ENCODE measurements at regions not wholly inside any gene's neighbourhood (a gene's known extent, or its start where the extent isn't known, plus 50 kb on each side); places are given as distances from the start of the nearest gene placed in this dataset.

- no peak for ATAC-seq
These were observed 350.5 kb upstream of the THBS1 start for GRCh38 chr15:39230205-39230907.

- ATAC-seq, result no peak
These were observed 350.0 kb upstream of the THBS1 start for GRCh38 chr15:39230908-39231285.

- ATAC-seq, result no peak
These were observed 348.4 kb upstream of the THBS1 start for GRCh38 chr15:39232512-39232911.

- no peak for ATAC-seq
These were observed 345.6 kb upstream of the THBS1 start for GRCh38 chr15:39235084-39235795.

GRCh38 chr15:39236375-39236774 is 344.5 kb upstream of the THBS1 start:
- ATAC-seq, result no peak

GRCh38 chr15:39238443-39238842 is 342.4 kb upstream of the THBS1 start:
- no peak for ATAC-seq

- ATAC-seq, result no peak
These were observed 341.3 kb upstream of the THBS1 start for GRCh38 chr15:39239562-39239961.

GRCh38 chr15:39242345-39242744 is 338.5 kb upstream of the THBS1 start:
- ATAC-seq, result no peak

GRCh38 chr15:39243396-39243795 is 337.5 kb upstream of the THBS1 start:
- no peak for ATAC-seq

GRCh38 chr15:39244776-39245175 is 336.1 kb upstream of the THBS1 start:
- ATAC-seq, result no peak

- no peak for ATAC-seq
These were observed 334.4 kb upstream of the THBS1 start for GRCh38 chr15:39246523-39246922.

- no peak for ATAC-seq
These were observed 333.3 kb upstream of the THBS1 start for GRCh38 chr15:39247574-39247973.

- ATAC-seq, result no peak
These were observed 332.7 kb upstream of the THBS1 start for GRCh38 chr15:39248204-39248603.

GRCh38 chr15:39250001-39250400 is 330.9 kb upstream of the THBS1 start:
- no peak for ATAC-seq

- ATAC-seq, result no peak
These were observed 330.3 kb upstream of the THBS1 start for GRCh38 chr15:39250460-39251186.

- ATAC-seq, result no peak
These were observed 329.3 kb upstream of the THBS1 start for GRCh38 chr15:39251413-39252133.

- ATAC-seq, result no peak
These were observed 328.8 kb upstream of the THBS1 start for GRCh38 chr15:39252134-39252470.

GRCh38 chr15:39253552-39253951 is 327.3 kb upstream of the THBS1 start:
- no peak for ATAC-seq

- no peak for ATAC-seq
These were observed 326.7 kb upstream of the THBS1 start for GRCh38 chr15:39254181-39254580.

GRCh38 chr15:39255760-39256159 is 325.1 kb upstream of the THBS1 start:
- ATAC-seq, result no peak

GRCh38 chr15:39260391-39260790 is 320.5 kb upstream of the THBS1 start:
- no peak for ATAC-seq

- ATAC-seq, result no peak
These were observed 320.1 kb upstream of the THBS1 start for GRCh38 chr15:39260791-39261190.

Measured in activated CD4-positive, CD25-positive, alpha-beta regulatory T cell treated with anti-CD3 and anti-CD28 coated beads, Interleukin-2, amount 50 U/mL, for 24 hours (primary cell).